ENCODE measurements at regions not wholly inside any gene's neighbourhood (a gene's known extent, or its start where the extent isn't known, plus 50 kb on each side); places are given as distances from the start of the nearest gene placed in this dataset.

- Histone ChIP-seq H3K27me3 (ENCODE audit: low read length) (no peaks in the 10 kb centered on the region), H3K9ac (ENCODE audit: low read length) (no peak overlapping the region), H3K9me3 (ENCODE audit: low read length) (no peaks in the 10 kb centered on the region), H2AFZ (ENCODE audit: low read length) (no peak overlapping the region), H4K20me1 (ENCODE audit: low read length) (no peaks in the 10 kb centered on the region), H3K27ac (ENCODE audit: low read length) (no peak overlapping the region), H3K4me2 (ENCODE audit: low read length) (no peak overlapping the region), H3K79me2 (ENCODE audit: low read length) (no peaks in the 10 kb centered on the region), H3F3A (ENCODE audit: low read length, unreplicated experiment) (no peaks in the 10 kb centered on the region), H3K36me3 (ENCODE audit: low read depth, low read length) (no peaks in the 10 kb centered on the region), H3K9me2 (replicated peaks; ENCODE audit: low read length) (no peaks in the 10 kb centered on the region), H3K4me3 (ENCODE audit: low read length) (no peak overlapping the region), H3K4me1 (ENCODE audit: insufficient read depth, low read length) (no peaks in the 10 kb centered on the region)
- ChIA-PET POLR2A (ENCODE audit: unreplicated experiment) (no interaction called here), CTCF (no interaction called here)
- BruUV-seq (replicated peaks): no TSS peak
- intact Hi-C loops (cut with micrococcal nuclease): no loop called here
- ATAC-seq (no peak), DNase-seq (no peak)
- TF ChIP-seq EZH2phosphoT487 (IDR thresholded peaks at IDR 0.05; ENCODE audit: borderline replicate concordance, low read length) (no peak), EZH2 (IDR thresholded peaks at IDR 0.05; ENCODE audit: low read length, unreplicated experiment) (no peak), CTCF (conservative IDR thresholded peaks at IDR 0.05; ENCODE audit: low read depth, low read length) (no peak)
Measured at GRCh38 chr6:19032591-19033295, 645.6 kb downstream of the RNF144B start.

GRCh38 chr6:19033683-19034082 lies 646.5 kb downstream of the RNF144B start:
- intact Hi-C loops (cut with micrococcal nuclease): no loop called here
- Histone ChIP-seq H2AFZ (ENCODE audit: low read length) (no peak overlapping the region), H3K79me2 (ENCODE audit: low read length) (no peaks in the 10 kb centered on the region), H3K4me2 (ENCODE audit: low read length) (no peak overlapping the region), H3K4me3 (ENCODE audit: low read length) (no peak overlapping the region), H3K27me3 (ENCODE audit: low read length) (no peaks in the 10 kb centered on the region), H3K9me3 (ENCODE audit: low read length) (no peaks in the 10 kb centered on the region), H3K9ac (ENCODE audit: low read length) (no peak overlapping the region), H3K36me3 (ENCODE audit: low read depth, low read length) (no peaks in the 10 kb centered on the region), H4K20me1 (ENCODE audit: low read length) (no peaks in the 10 kb centered on the region), H3K4me1 (ENCODE audit: insufficient read depth, low read length) (no peaks in the 10 kb centered on the region), H3K27ac (ENCODE audit: low read length) (no peak overlapping the region), H3F3A (ENCODE audit: low read length, unreplicated experiment) (no peaks in the 10 kb centered on the region), H3K9me2 (replicated peaks; ENCODE audit: low read length) (no peaks in the 10 kb centered on the region)
- CTCF ChIA-PET: no interaction called here
- no peak for ATAC-seq
- DNase-seq: no peak
- no TSS peak for BruUV-seq (replicated peaks)
- POLR2A ChIA-PET (ENCODE audit: unreplicated experiment): no interaction called here
- TF ChIP-seq CTCF (conservative IDR thresholded peaks at IDR 0.05; ENCODE audit: low read depth, low read length) (no peak), EZH2phosphoT487 (IDR thresholded peaks at IDR 0.05; ENCODE audit: borderline replicate concordance, low read length) (no peak), EZH2 (IDR thresholded peaks at IDR 0.05; ENCODE audit: low read length, unreplicated experiment) (no peak)

GRCh38 chr6:19034986-19035385 lies 647.8 kb downstream of the RNF144B start:
- no peaks in the 10 kb centered on the region for H3K27me3 ChIP-seq (ENCODE audit: low read length)
- ChIA-PET CTCF (interaction anchor here (0.7 kb wide), 1 partner anchor 225 kb away, joined by 4 read pairs; no protein-coding TSS in a partner anchor), POLR2A (ENCODE audit: unreplicated experiment) (interaction anchor here (0.7 kb wide), 1 partner anchor 740 kb away, joined by 4 read pairs; no protein-coding TSS in a partner anchor)
- H3K4me2 ChIP-seq (ENCODE audit: low read length): no peak overlapping the region
- intact Hi-C loops (cut with micrococcal nuclease): no loop called here
- no peak overlapping the region for H3K9ac ChIP-seq (ENCODE audit: low read length)
- H3K79me2 ChIP-seq (ENCODE audit: low read length): no peaks in the 10 kb centered on the region
- H3F3A ChIP-seq (ENCODE audit: low read length, unreplicated experiment): no peaks in the 10 kb centered on the region
- no peak for TF ChIP-seq EZH2 (IDR thresholded peaks at IDR 0.05; ENCODE audit: low read length, unreplicated experiment)
- no peak for TF ChIP-seq EZH2phosphoT487 (IDR thresholded peaks at IDR 0.05; ENCODE audit: borderline replicate concordance, low read length)
- TF ChIP-seq CTCF (conservative IDR thresholded peaks at IDR 0.05; ENCODE audit: low read depth, low read length): no peak
- H3K4me1 ChIP-seq (ENCODE audit: insufficient read depth, low read length): no peaks in the 10 kb centered on the region
- no peaks in the 10 kb centered on the region for H3K36me3 ChIP-seq (ENCODE audit: low read depth, low read length)
- no peaks in the 10 kb centered on the region for H3K9me2 ChIP-seq (replicated peaks; ENCODE audit: low read length)
- no peak overlapping the region for H2AFZ ChIP-seq (ENCODE audit: low read length)
- BruUV-seq (replicated peaks): no TSS peak
- H3K27ac ChIP-seq (ENCODE audit: low read length): no peak overlapping the region
- H4K20me1 ChIP-seq (ENCODE audit: low read length): no peaks in the 10 kb centered on the region
- no peak for DNase-seq
- H3K9me3 ChIP-seq (ENCODE audit: low read length): no peaks in the 10 kb centered on the region
- no peak for ATAC-seq
- H3K4me3 ChIP-seq (ENCODE audit: low read length): no peak overlapping the region

Data from PC-3 (cell line).